ENCODE measurements at regions not wholly inside any gene's neighbourhood (a gene's known extent, or its start where the extent isn't known, plus 50 kb on each side); places are given as distances from the start of the nearest gene placed in this dataset.
"Not testable (repeated sequence)": the region's sequence is repeated elsewhere in the genome, so short reads cannot be mapped to it uniquely, and the experiment has no call there.

GRCh38 chr5:112574536-112574935 is 155.5 kb upstream of the EPB41L4A start:
- DNase-seq: no peak

- no peak for DNase-seq
Observed at GRCh38 chr5:112576298-112576925, 157.3 kb upstream of the EPB41L4A start.

GRCh38 chr5:112579599-112580170 is 158.0 kb upstream of the APC start:
- peak; percentile 59 for DNase-seq

GRCh38 chr5:112581811-112582320 is 155.8 kb upstream of the APC start:
- DNase-seq: peak; percentile 91

GRCh38 chr5:112583166-112583565 is 154.5 kb upstream of the APC start:
- no peak for DNase-seq

GRCh38 chr5:112584781-112585180 is 152.9 kb upstream of the APC start:
- DNase-seq: peak; percentile 85

GRCh38 chr5:112586596-112587062 is 151.1 kb upstream of the APC start:
- DNase-seq: no peak

GRCh38 chr5:112590858-112591257 is 146.8 kb upstream of the APC start:
- DNase-seq: not testable (repeated sequence)

- peak; percentile 53 for DNase-seq
Observed at GRCh38 chr5:112594095-112594850, 143.4 kb upstream of the APC start.

- DNase-seq: no peak
Observed at GRCh38 chr5:112594941-112595340, 142.7 kb upstream of the APC start.

GRCh38 chr5:112597831-112598230 is 139.9 kb upstream of the APC start:
- DNase-seq: no peak

- not testable (repeated sequence) for DNase-seq
Observed at GRCh38 chr5:112600510-112600909, 137.2 kb upstream of the APC start.

- DNase-seq: no peak
Observed at GRCh38 chr5:112604732-112605630, 132.7 kb upstream of the APC start.

- DNase-seq: no peak
Observed at GRCh38 chr5:112608975-112609374, 128.7 kb upstream of the APC start.

- DNase-seq: peak; percentile 8
Observed at GRCh38 chr5:112612663-112613062, 125.0 kb upstream of the APC start.

- DNase-seq: peak; percentile 12
Observed at GRCh38 chr5:112614285-112614684, 123.4 kb upstream of the APC start.

GRCh38 chr5:112614986-112615385 is 122.7 kb upstream of the APC start:
- peak; percentile 0 for DNase-seq

GRCh38 chr5:112616812-112617547 is 120.7 kb upstream of the APC start:
- peak; percentile 12 for DNase-seq

GRCh38 chr5:112625246-112625645 is 112.4 kb upstream of the APC start:
- DNase-seq: peak; percentile 7

GRCh38 chr5:112625689-112626438 is 111.8 kb upstream of the APC start:
- peak; percentile 20 for DNase-seq

GRCh38 chr5:112626715-112627114 is 111.0 kb upstream of the APC start:
- peak; percentile 1 for DNase-seq

All from islet precursor cell (in vitro differentiated cells).